Astrocyte (in vitro differentiated cells and primary cell): ENCODE measurements at regions not wholly inside any gene's neighbourhood (a gene's known extent, or its start where the extent isn't known, plus 50 kb on each side); places are given as distances from the start of the nearest gene placed in this dataset.

Experiments
- CTCF ChIP-seq: IDR thresholded peaks from 2 replicates; pipeline ENCODE4 v1.5.1; 2011; ENCODE audit warnings: low read depth, mild to moderate bottlenecking, inconsistent platforms, low read length, moderate library complexity; ENCODE audit not compliant: insufficient read depth
- EZH2 ChIP-seq: IDR thresholded peaks from 2 replicates; pipeline ENCODE4 v1.6.1; 2012; ENCODE audit warnings: mild to moderate bottlenecking, low read length, inconsistent platforms; ENCODE audit not compliant: insufficient read depth

- TF ChIP-seq CTCF (no peak), EZH2 (no peak)
Measured at GRCh38 chr10:59448616-59449015, 86.3 kb upstream of the FAM13C start.
